ENCODE measurements at regions not wholly inside any gene's neighbourhood (a gene's known extent, or its start where the extent isn't known, plus 50 kb on each side); places are given as distances from the start of the nearest gene placed in this dataset.

DNA sequence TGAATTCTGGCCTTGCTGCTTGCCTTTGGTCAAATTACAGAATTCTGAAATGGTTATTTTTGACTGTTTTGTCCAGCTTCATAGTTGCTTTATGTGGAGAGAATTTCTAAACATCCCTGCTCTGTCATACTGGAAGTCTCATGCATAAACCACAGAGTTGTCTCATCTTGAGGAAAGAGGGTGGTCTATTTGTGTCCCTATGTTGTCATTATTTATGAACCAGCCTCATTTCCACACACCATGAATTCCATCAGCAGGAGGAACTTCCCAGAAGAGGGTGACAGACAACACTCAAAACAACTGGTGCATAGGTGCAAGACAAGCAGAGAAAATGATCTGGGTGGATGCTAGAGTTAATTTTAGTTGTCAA is 525.8 kb upstream of the GOT2 start:
- TF ChIP-seq EZH2 (IDR thresholded peaks at IDR 0.05; ENCODE audit: borderline replicate concordance, low read length), result no peak
- TF ChIP-seq, protein P1, sequence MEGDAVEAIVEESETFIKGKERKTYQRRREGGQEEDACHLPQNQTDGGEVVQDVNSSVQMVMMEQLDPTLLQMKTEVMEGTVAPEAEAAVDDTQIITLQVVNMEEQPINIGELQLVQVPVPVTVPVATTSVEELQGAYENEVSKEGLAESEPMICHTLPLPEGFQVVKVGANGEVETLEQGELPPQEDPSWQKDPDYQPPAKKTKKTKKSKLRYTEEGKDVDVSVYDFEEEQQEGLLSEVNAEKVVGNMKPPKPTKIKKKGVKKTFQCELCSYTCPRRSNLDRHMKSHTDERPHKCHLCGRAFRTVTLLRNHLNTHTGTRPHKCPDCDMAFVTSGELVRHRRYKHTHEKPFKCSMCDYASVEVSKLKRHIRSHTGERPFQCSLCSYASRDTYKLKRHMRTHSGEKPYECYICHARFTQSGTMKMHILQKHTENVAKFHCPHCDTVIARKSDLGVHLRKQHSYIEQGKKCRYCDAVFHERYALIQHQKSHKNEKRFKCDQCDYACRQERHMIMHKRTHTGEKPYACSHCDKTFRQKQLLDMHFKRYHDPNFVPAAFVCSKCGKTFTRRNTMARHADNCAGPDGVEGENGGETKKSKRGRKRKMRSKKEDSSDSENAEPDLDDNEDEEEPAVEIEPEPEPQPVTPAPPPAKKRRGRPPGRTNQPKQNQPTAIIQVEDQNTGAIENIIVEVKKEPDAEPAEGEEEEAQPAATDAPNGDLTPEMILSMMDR (conservative IDR thresholded peaks at IDR 0.05 in 1 of 2, IDR thresholded peaks at IDR 0.05 in 1 of 2; ENCODE audit: extremely low read depth in 1 of 2, insufficient read depth in 1 of 2, low read depth in 1 of 2, low read length in 2 of 2), result no peak
